ENCODE measurements at regions not wholly inside any gene's neighbourhood (a gene's known extent, or its start where the extent isn't known, plus 50 kb on each side); places are given as distances from the start of the nearest gene placed in this dataset.
"Not testable (repeated sequence)": the region's sequence is repeated elsewhere in the genome, so short reads cannot be mapped to it uniquely, and the experiment has no call there.

DNA sequence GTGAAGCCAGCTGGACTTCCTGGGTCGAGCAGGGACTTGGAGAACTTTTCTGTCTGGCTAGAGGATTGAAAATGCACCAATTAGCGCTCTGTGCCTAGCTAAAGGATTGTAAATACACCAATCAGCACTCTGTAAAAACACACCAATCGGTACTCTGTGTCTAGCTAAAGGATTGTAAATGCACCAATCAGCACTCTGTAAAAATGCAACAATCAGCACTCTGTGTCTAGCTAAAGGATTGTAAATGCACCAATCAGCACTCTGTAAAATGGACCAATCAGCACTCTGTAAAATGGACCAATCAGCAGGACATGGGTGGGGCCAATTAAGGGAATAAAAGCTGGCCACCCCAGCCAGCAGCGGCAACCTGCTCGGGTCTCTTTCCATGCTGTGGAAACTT is 97.3 kb upstream of the GALNT15 start:
- DNase-seq = not testable (repeated sequence)

DNA sequence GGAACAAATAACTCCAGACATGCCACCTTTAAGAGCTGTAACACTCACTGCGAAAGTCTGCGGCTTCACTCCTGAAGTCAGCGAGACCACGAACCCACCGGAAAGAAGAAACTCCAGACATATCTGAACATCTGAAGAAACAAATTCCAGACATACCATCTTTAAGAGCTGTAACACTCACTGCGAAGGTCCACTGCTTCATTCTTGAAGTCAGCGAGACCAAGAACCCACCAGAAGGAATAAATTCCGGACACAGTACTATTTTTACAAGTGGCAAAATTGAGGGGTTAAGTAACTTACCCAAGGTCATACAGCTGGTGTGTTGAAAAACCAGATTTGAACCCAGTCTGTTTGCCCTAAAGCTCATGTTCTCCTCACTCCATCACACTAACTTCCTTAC is 96.8 kb upstream of the GALNT15 start:
- DNase-seq = not testable (repeated sequence)

DNA sequence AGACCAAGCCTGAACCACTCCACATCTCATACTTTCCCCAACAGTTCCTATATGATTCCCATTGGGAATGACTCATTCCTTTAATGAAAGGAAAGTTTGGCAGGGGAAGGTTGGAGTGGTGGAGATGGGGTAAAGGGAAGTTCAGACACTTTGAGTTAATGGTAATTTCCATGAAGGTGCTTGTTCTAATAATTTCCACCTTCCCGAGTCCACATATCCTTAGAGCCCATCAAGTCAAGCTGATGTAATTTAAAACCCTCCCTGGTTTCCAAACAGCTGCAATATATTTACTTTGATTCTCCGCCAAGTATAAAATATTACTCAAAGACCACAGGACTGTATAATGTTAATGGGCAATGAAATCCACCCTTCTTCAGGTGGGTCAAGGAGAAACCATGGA is 95.0 kb upstream of the GALNT15 start:
- DNase-seq = peak; percentile 19

DNA sequence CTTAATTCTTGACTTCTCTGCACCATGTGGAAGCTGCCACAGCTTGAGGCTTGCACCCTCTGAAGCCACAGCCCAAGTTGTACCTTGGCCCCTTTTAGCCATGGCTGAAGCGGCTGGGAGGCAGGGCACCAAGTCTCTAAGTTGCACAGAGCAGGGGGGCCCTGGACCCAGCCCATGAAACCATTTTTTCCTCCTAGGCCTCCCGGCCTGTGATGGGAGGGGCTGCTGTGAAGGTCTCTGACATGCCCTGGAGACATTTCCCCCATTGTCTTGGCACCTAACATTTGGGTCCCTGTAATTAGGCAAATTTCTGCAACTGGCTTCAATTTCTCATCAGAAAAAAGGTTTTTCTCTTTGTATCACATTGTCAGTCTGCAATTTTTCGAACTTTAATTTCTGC is 92.8 kb upstream of the GALNT15 start:
- no peak for DNase-seq

DNA sequence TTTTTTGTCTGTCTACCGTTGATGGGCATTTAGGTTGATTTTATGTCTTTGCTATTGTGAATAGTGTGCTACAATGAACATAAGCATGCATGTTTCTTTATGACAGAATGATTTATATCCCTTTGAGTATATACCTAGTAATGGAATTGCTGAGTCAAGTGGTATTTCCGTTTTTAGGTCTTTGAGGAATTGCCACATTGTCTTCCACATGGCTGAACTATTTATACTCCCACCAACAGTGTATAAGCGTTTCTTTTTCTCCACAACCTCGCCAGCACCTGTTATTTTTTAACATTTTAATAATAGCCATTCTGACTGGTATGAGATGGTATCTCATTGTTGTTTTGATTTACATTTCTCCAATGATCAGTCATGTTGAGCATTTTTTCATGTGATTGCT is 89.6 kb upstream of the GALNT15 start:
- no peak for DNase-seq

DNA sequence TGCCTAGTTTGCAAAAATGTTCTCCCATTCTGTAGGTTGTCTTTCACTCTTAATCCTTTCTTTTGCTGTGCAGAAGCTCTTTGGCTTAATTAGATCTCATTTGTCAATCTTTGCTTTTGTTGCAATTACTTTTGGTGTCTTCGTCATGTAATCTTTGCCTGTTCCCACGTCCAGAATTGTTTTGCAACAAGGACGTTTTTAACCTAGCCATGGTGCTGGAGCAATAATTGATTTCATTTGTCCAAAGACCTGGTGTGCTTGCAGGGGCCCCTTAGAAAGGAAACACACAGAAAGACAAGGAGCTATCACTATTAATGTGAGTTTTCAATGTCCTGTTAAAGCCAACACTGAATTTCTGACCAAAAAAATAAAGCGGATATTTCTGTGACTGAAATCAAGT is 89.1 kb upstream of the GALNT15 start:
- DNase-seq = no peak

DNA sequence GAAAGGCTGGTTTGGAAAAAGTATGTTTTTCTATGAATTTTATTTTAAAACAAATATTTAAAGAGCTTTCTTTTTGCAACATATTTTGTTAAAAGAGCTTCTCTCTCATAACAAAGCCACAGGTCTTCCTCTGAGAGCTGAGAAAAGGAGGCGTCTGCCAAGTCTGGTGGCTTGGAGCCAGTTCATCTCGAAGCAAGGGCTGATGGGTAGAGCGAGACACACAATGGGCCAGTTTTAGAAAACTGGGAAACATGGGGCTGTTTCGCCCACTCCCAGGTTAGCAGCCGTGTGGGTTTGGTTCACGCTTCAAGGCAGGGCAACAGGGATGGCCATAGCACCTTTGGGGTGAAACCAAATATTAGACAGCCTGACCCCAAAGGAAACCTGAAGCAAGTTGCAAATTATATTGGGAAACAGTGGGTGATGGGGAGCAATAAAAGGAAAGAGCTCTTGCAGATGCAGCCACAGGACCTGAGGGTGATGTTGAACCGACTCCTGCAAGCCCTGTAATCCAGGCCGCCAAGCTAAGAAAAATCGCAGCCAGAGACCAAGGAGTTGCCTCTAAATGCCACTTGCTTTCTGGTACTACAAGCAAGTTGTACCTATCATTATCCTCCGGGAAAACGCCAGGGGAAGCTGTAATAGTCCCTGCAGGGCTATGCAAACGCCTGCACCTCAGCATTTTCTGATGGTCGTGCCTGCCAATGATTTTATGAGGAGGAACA is 88.4 kb upstream of the GALNT15 start:
- DNase-seq = no peak

DNA sequence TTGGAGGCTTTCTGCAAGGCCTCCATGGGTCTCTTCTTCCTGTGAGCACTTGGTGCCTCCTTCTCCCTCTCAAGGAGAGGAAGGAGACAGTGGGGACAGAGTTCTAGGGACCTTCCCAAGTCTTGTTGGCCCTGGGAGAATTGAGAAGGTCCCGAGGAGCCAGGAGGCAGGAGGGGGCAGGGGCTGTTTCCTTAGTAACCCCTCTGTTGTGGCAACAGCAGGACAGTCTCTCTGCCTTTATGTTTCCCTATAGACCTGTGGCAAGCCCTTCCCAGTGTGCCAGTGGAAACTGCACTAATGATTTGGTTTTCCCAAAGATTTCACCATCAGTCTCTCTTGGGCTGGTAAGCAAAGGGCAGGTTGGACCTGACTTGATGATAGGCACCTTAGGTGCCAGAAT is 87.8 kb upstream of the GALNT15 start:
- no peak for DNase-seq

DNA sequence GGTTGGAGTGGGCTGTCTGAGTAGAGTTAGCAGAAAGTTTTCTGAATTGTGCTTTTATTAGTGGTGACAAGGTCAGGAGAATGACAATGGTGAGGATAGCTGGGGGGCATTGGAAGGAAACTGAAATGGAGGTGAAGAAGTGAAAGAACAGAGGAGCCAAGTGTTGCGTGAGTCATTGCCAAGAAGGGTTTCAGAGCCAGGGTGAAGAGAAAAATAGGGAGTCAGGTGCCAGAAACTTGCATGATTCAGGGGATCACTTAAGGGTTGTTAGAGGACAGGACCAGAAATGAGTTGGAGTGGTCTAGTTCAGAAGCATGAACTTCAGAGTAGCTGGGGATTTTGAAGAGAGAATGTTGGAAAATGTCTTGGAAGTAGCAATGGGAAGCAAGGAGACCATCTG is 86.0 kb upstream of the GALNT15 start:
- no peak for DNase-seq

DNA sequence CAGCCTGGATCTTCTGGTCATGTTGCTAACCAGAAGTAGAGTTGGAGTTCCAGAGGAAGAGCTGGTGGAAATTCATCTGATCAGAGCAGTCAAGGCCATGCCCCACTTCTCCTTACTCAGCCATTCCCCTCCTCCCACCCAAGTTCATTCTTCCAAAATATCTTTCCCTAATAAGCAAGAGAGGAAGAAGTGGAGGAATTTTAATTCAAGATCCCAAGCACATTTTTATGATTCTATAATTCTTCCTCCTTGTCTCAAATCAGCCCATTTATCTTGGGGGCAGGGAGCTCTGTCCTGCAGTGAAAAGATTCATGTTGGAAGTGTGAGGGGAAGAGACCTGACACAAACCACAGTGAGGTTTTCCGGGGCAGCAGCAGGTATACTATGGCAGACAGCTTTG is 85.0 kb upstream of the GALNT15 start:
- DNase-seq = no peak

DNA sequence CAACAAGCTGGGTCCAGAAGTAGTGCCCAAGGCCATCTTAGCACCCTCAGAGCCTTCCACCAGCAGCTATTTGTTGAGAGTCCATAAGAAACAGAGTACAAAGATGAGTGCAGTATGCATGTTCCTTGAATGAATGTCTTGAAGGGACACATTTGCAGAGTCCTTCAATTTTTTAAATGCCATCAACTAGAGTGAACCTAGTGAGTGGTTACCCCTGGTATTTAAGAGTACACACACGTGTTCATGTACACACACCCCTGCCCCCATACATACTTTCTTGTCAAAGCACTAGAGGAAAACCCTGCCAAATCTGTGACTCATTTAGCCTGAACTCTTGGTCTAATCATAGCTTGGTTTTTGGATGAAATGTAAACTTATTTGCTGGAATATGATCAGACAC is 84.5 kb upstream of the GALNT15 start:
- DNase-seq = no peak

DNA sequence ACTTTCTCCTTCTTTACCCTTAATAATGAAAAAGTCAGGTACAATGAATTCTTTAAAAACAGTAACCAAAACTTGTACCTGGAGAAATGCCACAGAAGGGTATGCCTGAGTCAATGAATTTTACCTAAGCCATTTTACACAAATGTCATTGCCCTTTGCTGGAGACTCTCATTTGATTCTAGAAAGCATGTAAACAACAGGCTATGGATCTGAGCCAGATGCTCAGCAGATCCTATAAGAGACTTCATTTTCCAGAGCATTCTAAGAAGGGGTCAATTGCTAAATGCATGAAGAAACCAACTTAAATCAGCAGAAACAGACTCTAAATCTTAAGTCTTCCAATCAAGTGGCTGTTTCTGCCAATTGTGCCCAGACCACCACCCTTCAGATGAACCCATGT is 83.8 kb upstream of the GALNT15 start:
- DNase-seq = no peak

DNA sequence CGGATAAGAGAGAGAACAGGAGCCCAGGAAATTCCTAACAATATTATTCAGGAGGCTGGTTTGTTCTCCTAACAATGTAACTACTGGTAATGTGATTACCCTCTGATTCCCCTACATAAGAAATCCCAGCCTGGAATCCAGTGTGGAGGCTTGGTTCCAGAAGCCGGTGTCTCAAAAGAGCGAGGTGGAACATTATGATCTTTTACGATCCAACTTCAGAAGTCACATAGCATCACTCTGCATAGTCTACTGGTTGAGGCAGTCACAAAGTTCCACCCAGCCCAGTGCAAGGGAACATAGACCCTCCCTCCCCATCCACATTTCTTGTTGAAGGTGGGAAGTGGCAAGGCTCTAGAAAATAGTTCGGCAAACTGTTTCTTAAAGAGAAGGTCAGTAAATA is 81.6 kb upstream of the GALNT15 start:
- no peak for DNase-seq

DNA sequence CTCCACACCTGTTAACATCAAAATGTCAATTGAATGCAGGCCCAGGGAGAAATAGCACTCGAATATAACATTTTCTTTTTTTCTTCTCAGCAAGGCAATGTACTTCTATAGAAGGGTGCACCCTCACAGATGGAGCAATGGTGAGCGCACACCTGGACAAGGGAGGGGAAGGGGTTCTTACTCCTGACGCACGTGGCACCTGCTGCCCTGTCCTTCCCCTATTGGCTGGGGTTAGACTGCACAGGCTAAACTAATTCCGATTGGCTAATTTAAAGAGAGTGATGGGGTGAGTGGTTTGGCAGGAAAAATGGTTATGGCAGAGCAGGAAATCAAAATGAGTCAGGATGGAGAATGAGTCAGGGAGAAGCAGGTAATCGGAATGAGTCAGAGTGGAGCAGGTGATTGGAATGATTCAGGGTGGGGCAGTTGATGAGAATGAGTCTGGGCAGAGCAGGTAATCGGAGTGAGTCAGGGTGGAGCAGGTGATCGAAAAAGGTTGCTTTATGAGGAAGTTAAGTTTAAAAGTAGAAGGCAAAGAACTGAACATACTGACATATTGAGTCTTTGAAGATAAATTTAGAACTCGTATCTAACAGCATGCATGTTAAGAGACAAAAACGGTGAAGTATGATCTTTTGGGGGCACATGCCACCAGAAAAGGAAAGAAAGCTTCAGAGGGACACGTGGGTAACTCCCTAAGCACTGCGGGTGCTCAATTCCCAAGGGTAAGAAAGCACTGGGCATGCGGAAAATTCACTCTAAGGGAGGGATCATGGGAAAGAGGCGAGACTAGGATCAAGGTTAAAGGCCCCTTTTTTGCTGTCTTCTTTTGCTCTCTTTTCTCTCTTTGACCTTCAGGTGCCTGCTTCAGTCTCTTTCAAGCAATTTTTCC is 72.9 kb upstream of the GALNT15 start:
- no peak for DNase-seq

DNA sequence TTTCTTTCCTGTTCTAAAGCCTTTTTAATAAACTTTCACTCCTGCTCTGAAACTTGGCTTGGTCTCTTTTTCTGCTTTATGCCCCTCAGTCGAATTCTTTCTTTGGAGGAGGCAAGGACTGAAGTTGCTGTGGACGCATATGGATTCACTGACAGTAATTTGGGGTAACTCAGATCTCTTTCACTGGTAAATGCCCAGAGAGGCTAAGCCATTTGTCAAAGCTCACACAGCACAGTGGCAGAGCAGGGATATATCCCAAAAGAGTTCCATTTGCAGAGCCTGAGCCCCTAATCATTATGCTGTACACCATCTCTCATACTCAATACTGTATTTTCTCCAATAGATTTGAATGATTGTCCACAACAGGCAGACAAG is 72.3 kb upstream of the GALNT15 start:
- DNase-seq = no peak

DNA sequence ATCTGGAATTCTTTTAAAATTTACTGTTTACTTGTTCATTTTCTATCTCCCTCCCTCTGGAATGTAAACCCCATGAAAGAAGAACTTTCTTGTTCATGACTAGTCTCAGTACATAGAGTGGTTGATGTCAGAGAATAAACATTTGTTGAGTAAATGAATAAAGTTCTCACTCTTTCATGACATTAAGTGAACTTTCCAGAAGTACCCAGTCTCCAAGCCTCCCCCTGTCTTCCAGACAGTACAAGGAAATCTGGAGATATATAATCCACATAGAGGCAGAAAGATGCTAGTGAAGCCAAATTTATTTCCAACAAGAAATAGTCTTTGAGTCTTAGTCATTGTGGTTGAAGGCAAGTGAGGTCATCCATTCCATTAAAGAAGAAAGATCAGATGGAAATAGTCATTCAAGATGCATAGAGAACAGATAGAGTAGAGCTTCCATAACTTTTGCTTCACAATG is 71.5 kb upstream of the GALNT15 start:
- DNase-seq = no peak

DNA sequence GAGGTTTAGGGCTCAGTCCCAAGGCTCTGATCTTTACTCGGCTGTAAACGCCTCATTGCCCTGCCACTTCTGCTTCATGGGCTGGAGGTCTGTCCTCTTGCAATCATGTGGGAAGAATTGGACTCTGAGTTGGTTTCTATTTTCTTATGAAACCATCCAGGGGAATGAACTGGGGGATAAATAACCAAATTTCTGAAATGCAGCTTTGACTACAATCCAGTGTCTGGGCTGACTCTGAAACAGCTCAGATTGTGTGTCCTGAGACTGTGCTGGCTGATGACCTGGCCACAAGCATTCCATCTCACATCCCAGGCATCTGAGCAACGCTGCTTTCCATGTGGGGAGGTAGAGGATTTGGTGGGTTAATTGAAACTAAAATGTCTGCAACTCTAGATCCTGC is 71.0 kb upstream of the GALNT15 start:
- DNase-seq = no peak

DNA sequence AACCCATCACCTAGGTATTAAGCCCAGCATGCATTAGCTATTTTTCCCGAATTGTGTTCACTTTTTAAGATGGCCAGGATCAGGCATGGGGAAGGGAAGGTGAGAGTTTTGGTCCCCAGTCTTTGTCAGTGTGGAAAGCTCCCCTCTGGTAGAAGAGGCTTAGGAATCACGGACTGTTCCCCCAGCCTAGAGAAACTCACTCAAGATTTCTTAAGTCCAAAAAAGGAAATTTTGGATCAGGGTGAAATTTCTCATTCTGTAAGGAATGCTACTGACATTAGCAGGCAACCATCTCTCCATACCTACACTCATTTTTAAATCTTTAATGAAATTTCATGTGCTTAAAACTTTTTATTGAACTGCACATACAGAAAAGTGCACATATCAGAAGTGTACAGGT is 70.3 kb upstream of the GALNT15 start:
- no peak for DNase-seq

DNA sequence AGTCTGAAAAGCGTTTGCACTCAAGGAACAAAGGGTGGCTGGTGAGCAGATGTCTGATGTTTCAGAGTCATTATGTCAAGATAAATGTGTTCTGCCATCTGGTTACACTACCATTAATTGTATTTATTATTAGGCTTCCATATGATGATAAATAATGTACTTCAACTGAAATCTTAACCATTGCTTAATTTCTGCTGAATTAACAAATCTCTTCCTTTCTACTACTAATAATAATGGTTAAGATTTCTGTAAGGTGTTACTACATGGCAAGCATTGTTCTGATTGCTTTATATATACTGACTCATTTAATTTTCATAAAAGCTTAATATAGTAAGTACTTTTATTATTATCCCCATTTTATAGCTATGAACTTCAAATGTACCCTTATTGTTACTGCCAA is 68.4 kb upstream of the GALNT15 start:
- no peak for DNase-seq

DNA sequence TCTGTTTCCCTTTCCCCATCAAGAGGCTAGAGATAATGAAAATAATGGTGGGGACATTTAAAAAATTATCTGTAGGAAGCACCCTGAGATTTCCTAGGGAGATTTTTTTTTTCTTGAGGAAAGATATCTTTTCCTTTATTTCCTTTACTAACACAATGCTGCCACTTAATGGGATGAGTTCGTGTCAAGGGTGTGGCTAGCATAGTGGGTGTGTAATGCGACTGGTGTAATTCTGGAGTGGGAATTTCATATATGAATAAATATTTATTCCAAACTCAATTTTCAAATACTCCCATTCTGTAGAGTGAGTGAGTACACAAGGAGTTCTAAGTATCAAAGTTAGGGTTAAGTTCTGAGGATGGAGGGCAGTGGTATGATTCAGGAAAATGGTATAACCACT is 66.1 kb upstream of the GALNT15 start:
- DNase-seq = no peak

DNA sequence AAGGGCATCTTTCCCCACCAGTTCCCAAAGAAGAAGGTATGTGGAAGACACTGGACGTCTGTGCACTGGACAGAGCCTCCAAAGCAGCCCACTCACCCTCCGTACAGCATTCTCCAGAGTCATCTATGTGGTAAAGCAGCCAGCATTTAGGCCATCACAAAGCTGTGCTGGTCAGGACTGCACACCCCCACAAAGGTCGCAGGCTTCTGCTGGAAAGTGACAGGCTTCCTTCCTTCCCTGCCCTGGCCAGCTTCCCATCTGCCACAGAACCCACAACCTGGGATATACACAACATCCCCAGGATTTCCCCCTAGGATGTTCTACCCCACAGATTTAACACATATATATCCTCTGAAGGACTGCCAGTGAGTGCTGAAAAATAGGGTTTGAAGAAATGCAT is 64.6 kb upstream of the GALNT15 start:
- DNase-seq = no peak

DNA sequence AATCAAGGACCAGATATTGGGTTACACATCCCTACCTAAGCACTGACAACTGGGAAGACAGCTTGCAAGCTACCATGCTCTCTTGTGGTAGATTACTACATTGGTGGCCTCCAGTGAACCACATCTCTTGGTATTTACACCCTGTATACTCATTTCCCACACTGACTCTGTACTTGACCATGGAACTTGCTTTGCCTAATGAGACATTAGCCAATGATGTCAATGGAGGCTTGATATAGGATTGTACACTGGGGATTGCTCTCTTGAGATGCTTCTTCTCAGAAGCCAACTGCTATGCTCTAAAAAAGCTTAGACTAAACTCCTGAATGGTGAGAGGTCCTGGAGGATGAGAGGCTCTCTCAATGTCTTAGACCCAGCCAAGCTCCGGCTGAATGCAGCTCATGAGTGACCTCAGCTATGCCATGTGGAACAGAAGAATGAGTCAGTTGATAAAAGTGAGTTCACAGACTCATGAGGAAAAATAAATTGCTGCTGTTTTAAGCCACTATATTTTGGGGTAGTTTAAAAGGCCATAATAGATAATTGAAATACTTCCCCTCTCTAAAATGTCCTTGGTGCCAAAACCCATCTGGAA is 61.5 kb upstream of the GALNT15 start:
- no peak for DNase-seq

DNA sequence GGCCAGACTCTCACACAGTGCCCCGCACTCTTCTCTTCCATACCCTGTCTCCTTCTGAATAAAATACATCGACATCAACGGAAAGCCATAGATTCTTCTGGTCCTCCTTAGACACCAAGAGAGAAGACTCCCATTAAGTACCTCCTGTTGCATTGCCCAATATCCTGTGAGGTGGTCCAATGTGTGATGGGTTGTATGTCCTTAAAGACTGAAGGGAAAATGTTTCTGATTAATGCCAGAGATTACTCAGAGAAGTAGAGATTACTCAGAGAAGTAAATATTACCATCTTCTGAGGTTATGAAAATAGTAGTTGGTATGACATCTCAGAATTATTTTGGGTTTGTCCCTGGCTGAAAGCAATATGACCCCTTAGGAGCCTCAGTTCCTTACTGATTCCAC is 60.8 kb upstream of the GALNT15 start:
- no peak for DNase-seq

DNA sequence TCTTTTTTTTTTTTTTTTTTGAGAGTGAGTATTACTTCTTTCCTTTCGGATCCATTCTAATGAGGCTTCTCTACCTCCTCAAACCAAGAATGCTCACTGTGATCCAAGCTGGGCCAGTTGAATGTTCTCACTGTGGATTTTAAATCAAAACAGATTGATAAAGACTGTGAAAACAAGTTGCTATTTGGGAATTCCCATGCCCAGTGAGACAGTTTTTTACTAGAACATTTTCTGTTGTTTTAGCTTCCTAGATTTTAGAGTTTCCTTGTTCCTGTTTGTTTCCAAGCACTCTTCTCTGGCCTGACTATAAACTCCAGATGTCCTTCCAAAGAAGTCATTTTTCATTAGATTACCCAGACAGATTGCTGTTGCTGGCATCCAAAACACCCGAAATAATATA is 60.1 kb upstream of the GALNT15 start:
- no peak for DNase-seq
